ENCODE measurements at regions not wholly inside any gene's neighbourhood (a gene's known extent, or its start where the extent isn't known, plus 50 kb on each side); places are given as distances from the start of the nearest gene placed in this dataset.

DNA sequence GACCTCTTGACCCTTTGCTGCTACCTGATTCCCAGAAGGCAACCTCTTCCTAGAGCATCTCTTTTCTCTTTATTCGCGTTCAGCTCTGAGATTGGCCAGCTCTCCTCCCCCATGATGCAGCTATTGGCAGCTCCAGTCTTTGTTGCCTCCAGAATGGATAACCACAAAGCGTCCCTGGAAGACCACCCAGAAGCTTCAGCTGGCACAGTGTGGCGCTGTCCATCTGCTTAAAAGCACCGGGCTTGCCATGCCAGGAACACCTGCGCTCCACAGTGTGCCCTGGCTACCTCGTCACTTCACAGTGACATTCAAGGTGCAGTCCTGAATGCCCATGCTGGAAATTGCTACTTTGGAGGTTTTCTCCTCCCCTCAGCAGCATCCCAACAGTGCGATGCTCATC lies 353.9 kb downstream of the LMO4 start:
- no peak for DNase-seq (ENCODE audit: low read depth in 2 of 2)

DNA sequence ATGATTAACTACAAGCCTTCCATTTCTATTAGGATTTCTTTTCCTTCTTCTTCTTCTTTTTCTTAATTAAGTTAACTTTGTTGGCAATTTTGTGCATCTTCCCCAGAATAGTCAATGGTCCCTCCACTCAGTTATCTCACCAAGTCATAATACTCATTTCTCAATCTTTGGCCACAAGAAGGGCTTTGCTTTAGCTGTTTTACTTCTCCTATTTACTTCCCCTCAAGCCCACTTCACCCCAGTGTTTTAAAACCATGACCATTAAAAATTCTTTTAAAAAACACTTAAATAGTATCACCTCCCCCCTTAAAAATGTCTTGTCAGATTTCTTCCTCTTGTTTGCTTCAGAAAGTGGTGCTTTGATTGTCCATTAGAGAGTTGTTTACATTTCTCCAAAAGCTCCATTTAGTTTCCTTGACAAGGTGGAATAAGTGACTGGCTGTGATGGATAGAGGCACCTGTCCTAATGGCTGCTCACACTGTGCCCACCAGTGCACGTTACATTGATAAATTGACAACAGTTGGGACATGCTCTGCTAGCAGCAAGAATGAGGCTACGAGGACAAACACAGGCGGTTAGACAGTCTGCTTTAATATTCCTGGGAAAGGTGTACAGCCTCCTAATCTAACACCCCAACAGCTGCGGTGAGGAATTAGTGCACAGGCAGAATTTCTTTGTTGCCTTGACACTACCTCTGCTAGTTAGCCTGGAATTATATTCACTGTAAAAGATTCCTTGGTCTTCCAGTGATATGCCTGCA lies 354.7 kb downstream of the LMO4 start:
- no peak for DNase-seq (ENCODE audit: low read depth in 2 of 2)

DNA sequence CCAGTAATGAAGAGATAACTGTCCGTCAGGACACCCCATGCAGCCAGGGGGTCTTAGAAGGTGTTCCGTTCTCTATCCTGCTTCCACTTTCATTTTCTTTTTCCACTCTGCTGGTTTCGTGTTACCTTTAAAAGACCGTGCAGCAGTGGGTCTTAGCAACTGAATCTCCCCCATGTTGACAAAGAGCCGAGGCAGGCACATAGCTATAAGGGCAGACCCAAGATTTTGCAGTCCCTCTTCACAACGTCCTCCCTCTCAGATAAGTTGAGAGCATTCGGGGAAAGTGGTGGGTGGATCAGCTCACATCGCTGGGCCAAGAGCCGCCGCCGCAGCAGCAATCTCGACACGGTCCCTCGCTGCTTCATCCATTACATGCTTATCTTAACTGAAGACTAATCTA lies 355.5 kb downstream of the LMO4 start:
- peak in 1 of 2 donors; percentile 0 for DNase-seq (ENCODE audit: low read depth in 2 of 2)

DNA sequence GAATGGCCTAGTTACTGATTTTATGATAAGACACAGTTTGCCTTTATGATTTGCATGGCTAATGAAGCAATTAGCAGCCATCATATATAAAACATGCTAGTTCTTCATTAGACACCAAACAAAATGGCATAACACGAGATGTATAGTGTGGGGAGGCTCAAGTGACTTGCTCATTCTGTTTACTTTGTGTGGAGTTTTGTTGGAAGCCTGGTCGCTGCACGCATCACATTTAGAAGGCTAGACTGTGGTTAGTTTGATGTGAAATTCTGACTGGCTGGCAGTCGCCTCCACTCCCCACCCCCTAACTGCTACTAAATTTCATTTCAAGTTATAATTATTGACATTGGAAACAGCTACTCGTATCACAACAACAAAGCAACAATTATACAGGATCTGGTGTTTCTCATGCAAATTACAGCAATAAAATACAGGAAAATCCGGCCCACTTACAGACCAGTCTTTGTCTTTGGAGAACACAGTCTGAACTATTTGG lies 356.1 kb downstream of the LMO4 start:
- no peak for DNase-seq (ENCODE audit: low read depth in 2 of 2)

DNA sequence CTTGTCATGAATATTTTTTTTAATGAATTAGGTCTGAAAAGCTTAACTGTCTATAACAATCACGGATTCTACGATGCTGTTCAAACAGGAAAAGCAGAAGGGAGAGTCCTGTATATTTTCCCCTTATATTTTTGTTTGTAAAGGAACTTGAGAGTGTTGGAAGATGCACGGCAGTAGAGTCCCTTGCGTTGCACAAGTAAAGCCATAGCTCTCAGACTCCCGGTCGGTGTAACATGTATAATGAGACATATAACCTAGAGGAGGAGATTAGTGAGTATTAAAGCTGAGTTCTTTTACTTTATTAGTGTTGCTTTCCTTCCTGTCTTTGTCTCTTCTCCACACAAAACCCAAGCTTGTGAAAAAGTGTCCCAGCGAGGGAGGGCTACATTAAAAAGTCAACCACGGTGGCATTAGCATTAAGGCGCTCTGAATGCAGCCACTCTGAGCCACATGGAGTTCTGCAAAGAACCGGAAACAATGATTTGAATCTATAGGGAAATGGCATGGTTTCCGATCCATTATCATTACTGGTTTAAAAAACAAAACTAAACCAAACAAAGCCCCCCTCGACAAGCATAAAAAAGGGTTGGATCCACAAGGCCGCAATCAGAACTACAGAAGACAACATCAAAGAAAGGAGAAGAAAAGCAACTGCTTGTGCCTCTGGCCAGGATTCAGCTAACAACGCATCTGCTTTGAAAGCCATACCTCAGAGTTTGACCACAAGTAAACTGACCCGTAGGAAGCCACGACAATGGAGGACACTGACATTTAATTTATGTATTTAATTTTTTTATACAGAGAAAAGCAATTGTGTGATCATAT lies 356.8 kb downstream of the LMO4 start:
- DNase-seq (ENCODE audit: low read depth in 2 of 2), result no peak

DNA sequence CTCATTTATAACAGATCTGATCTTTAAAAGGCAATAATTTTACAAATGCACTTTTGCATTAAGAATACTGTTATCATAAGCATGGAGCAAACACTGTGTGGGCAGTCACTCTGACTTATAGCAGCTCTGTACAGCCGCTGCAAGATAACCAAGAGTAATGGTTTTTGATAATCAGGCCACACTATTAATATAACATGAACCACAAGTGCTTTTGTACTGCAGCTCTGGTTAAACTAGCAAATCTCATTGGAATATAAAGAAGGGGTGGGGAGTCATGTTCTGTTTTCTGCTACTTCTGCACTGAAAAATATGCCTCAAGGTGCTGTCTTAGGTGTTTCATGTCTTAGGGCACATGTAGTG lies 357.4 kb downstream of the LMO4 start:
- DNase-seq (ENCODE audit: low read depth in 2 of 2), result no peak

DNA sequence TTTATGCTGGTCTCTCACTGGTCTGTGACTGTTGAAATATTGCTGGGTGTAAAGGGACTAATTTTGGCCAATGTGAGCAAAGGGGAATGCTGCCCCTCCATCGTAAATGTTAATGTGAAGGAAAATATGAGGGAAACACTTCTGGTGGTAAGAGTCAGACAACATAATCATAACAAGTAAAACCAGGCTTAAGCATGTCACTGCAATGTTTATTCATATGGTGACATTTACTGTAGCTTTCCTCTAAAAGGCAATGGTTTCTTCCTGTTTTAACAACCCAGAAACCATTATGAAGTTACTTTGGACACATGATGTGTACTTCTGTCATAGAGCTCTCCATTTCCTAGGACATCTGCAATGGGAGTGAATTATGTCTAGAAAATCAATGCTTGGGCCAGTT lies 358.0 kb downstream of the LMO4 start:
- no peak for DNase-seq (ENCODE audit: low read depth in 2 of 2)

DNA sequence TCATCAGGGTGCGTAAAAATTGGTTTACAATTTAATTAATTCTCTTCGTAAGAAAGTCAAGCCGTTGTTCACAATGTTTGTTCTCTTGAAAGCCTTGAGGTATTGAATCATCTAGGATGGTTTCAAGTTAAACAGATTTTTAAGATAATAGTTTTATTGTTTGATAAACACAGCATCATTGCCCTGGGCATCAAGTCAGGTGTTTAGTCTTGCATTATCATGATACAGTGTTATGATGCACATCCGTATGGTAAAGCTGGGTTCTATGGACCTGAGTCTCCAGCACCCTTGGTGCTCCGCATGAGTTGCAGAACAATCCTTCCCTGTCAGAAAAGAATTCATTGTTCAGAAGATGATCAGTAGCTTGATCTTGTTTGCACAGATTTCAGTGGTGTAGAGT lies 359.5 kb downstream of the LMO4 start:
- DNase-seq (ENCODE audit: low read depth in 2 of 2), result no peak

DNA sequence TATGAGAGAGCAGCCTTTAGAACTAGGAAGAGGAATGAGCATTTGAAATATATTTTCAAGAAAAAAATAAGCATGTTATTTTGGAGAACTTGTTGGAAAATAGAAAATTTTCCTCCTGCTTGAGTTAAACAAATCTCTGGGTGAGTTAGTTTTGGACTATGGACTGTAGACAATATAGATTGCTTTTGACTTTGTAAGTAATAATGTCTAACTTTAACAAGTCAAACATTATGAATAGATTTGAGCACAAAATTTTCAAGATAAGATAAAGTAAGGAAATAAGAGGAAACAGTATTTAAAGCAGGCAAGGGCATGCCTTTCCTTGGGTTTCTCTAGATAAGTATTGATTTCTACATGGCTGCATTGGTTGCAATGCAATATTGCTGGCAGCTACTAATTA lies 360.8 kb downstream of the LMO4 start:
- DNase-seq (ENCODE audit: low read depth in 2 of 2), result no peak

DNA sequence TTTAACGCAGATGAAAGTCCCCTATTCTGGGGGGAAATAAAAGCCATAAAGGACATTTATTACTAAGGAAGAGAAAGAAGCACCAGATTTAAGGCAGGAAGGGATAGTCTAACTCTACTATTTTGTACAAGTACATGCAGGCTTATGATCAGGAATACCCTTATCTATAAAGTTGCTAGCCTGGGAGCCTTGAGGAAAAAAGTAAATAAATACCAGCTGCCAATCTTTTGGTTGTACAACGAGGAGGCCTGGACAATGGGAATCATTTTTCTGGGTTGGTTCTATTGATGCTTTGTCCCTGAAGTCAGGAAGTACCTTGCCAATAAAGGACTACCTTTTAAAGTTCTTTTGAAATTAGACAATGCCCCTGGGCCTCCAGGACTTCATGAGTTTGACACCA lies 367.8 kb downstream of the LMO4 start:
- DNase-seq (ENCODE audit: low read depth in 2 of 2), result no peak

DNA sequence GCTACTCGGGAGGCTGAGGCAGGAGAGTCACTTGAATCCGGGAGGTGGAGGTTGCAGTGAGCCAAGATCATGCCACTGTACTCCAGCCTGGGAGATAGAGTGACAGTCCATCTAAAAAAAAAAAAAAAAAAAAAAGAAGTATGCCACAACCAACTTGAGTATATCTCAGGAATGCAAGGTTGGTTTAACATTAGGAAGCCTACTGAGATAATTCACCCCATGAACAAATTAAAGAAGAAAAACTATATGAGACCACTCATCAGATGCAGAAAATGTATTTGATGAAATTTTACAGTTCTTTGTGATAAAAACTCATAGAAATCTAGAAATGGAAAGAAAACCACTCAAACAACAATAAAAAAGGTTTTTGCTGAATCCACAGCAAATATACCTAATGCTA lies 373.8 kb downstream of the LMO4 start:
- DNase-seq (ENCODE audit: low read depth in 2 of 2), result no peak

DNA sequence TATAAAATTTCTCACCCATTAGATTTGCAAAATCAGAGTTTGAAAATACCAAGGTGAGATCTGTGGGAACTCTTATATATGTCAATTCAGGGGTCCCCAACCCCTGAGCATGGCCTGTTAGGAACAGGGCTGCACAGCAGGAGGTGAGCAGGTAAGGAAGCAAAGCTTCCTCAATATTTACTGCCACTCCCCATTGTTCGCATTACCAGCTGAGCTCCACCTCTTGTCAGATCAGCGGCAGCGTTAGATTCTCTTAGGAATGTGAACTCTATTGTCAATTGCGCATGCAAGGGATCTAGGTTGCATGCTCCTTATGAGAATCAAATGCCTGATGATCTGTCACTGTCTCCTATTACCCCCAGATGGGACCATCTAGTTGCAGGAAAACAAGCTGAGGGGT lies 376.6 kb downstream of the LMO4 start:
- DNase-seq (ENCODE audit: low read depth in 2 of 2), result no peak

DNA sequence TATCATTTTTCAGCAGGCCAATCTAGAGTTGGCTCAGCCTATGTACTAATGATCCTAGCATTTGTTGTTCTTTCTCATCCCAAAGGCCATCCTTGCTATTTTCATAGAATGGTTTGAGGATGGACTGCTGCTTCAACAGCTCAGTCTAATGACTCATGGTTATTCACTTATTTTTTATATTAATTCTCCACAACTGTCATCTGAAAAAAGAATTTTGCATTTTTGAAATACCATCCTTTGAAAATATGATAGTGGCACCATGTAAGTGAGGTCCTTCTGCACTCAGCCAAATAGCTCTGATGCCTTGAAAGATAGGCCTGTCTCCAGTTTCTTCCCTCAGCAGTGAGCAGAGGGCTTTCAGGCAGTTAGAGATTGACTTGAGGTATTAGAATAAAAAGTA lies 377.5 kb downstream of the LMO4 start:
- no peak for DNase-seq (ENCODE audit: low read depth in 2 of 2)

DNA sequence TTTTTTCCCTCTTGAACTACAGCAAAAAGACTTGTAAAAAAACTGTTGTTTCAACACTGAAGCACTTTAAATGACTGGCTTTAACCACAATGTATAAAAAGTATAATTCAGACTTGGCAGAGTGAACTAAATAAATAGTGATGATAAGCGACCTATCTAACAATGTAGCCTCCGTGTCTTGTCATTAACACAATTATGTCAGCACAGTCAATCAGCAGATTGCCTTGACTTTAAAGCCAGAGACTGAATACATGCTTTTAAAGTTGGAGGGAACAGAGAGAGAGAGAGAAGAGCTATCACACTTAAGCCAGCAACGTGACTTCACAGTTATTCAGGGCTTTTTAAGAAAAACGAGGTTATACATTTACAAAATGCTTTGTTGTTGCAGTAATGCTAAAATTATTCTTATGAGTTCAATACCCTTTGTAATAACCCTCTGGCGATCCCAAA lies 378.1 kb downstream of the LMO4 start:
- DNase-seq (ENCODE audit: low read depth in 2 of 2), result no peak

DNA sequence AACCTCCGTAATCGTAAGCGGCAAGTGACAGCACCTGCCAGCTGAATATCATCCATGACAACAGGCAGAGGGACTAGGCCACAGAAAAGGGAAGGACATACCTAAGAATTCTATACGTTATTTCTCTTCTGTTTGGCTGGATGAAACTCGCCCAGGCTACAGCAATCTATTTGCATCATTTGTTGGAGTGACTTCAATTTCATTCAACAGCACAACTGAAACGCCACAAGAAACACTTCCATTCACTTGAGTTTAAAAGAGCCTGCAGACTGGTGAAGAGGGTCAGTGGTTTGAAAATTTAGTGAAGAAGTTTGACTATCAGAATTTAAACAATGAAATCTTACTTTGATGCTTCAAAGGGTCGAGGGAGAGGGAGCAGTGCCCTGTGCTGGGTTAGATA lies 378.7 kb downstream of the LMO4 start:
- no peak for DNase-seq (ENCODE audit: low read depth in 2 of 2)

DNA sequence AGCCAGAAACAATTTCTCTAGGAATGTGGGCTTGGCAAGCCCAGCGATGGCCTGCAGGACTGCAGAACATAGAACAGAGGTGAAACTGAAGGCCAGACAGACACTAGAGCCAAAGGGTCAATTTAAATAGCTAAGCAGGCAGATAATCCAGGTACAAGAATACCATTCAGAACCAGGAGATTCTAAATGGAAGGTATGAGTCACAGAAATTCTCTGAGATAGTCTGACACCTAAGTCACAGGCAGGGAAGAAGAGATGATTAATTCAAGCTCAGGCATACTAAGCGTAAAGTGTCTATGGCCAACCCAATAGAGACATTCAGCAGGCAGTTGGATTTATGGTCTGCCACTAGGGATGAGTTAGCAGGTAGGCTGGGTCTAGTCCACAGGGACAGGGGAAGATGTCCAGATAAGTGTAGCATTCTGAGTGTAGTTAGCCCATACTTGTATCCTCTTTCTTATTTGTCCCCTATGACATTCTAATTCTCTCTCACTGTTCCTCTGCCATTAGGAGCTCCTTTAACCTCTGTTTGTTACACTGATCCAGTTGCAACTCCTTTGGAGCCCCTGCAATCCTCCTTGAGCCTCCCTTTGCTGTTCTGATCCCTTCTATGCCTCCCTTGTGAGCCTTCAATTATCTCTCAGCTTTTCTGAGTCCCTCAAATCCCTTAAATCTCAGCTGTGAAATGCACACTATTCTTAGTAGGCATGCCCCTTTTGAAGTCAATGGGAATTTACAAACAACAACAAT lies 383.8 kb downstream of the LMO4 start:
- no peak for DNase-seq (ENCODE audit: low read depth in 2 of 2)

DNA sequence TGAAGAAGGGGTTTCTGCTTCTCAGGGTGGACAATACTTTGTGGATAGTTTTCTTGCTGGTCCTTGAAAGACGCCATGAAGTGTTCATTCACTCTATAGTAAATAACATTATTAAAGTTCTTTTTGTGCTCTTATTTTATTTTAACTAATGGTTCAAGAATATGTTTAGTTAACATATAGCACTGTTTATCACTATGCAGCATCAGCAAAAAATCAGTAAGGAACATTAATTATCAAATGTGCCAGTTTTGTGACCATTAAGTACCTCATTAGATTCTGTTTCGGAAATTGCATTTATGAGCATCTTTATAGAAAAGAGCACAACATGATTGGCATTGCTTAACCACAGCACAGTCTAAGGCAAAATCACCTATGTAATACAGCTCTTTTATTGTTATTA lies 385.6 kb downstream of the LMO4 start:
- no peak for DNase-seq (ENCODE audit: low read depth in 2 of 2)

DNA sequence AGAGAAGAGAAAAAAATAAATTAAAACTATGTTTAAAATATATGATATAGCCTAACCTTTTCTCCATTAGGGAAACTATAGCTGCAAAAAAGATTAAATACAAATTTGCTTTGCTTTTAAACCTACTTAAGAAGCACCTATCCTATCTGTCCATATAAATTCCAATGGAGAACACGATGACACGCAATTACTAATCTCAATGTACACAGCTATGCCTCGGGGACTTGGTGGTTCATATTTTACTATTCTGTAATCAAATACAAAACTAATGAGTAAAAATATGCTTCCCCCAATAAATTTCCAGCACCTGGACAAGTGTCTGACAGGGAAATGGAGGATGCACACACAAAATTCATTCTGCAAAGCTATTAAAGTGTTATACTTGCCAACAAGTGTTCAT lies 386.4 kb downstream of the LMO4 start:
- DNase-seq (ENCODE audit: low read depth in 2 of 2), result no peak

DNA sequence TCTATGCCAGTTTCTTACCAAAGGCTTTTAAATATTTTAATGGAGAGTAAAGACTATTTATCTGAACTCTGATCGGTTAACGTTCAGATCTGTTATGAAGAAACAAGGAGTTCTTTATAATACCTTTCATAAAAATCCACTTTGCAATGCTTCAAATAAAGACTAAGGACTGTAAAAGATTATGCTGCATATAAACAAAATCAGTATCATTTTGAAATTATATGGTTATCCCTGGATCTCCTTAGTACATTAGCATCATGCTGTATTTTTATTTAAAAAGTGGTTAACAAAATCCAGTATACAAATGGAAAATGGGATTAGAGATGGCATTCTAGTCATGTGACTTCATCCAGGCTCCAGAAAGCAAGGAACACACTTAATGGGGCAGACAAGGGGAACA lies 386.8 kb downstream of the LMO4 start:
- no peak for DNase-seq (ENCODE audit: low read depth in 2 of 2)

DNA sequence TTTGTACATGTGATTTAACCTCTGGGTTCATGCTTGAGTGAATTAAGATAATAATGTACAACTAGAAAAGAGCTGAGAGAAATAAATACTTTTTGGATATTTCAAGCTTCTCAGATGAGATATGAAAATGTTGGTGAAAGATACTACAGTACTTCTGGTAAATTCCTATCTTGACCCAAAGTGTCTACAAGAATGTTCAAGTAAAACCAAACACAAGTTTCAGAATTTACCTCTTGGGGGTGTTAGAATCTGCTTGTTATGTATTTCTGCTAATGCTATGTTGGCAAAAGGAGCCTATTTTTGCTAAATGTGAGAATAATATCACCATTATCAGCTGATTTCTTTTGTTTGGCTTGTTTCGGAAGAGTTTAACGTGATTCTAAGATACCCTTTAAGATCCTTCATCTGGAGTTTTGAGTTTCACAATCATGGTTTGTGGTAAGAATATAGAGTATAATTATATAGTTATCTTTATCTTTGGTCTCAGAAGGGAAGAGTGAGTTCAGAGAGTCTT lies 388.5 kb downstream of the LMO4 start:
- DNase-seq (ENCODE audit: low read depth in 2 of 2), result no peak

DNA sequence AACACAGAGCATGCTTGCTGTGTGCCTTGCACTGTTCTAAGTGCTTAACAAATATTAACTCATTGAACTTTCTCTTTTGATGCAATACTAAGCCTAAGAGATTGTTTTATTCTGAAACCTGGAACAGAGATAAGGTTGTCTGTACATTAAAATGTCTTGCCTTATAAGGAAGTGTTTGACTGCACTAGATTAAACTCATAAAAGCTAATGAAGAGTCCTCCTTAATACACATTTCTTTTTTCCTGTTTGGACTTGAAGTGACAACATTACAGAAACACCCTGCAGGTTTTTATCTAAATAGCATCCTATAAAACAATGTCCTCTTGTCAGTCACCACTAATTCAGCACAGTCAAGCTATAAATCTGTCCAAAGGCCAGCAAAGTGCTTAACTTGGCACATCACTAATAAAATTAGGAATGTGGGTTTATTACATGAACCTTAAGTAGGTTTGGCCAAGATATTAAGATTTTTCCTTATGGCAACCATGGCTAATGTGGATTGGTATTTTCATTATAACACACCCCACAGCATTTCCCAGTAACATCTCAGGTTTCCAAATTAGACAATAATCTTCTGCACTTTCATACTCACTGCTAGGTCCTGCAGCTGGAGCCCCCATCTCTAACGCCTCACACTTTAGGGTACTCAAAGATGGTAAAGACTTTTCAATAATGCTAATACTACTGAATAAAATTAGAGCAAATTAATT lies 389.7 kb downstream of the LMO4 start:
- DNase-seq (ENCODE audit: low read depth in 2 of 2), result no peak

DNA sequence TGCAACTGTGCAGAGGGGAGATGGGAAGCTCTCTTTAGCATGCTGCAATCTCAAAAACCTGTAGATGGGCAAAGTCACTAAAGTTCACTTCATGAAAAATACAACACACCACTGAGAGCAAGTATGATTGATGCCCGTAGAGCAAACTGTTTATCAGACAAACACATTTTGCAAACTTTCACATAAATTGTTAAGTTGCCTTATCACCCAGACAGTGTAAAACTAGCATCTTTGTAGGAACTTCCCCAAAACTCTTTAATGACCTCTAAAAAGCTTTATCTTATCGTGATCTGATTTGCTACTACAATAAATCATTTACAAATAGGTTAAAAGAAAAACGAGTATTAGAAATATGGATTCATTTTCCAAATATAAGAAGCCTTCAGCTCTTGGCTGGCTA lies 391.0 kb downstream of the LMO4 start:
- no peak for DNase-seq (ENCODE audit: low read depth in 2 of 2)

Data from stimulated activated CD8-positive, alpha-beta memory T cell treated with anti-CD3 and anti-CD28 coated beads, Interleukin-2, amount 100 ng/mL, for 1 hour (primary cell).